ENCODE measurements at regions not wholly inside any gene's neighbourhood (a gene's known extent, or its start where the extent isn't known, plus 50 kb on each side); places are given as distances from the start of the nearest gene placed in this dataset.

GRCh38 chr2:43107679-43108078, 118.7 kb downstream of the ZFP36L2 start:
- H3K4me1 Mint-ChIP-seq: peaks cover 12% of the 10 kb centered on the region
- H3K27me3 Mint-ChIP-seq: no peaks in the 10 kb centered on the region
- DNase-seq: no peak
- H3K9me3 Mint-ChIP-seq: peaks cover 4% of the 10 kb centered on the region
- no peak overlapping the region for H3K27ac Mint-ChIP-seq
- POLR2A ChIA-PET: no interaction called here
- no peak overlapping the region for H3K4me3 Mint-ChIP-seq
- ATAC-seq (ENCODE audit: low read depth): no peak
- H3K36me3 Mint-ChIP-seq: peaks cover 25% of the 10 kb centered on the region

GRCh38 chr2:43106559-43107527, 119.6 kb downstream of the ZFP36L2 start:
- no peak for ATAC-seq (ENCODE audit: low read depth)
- Mint-ChIP-seq H3K27me3 (no peaks in the 10 kb centered on the region), H3K9me3 (peaks cover 4% of the 10 kb centered on the region), H3K27ac (no peak overlapping the region), H3K36me3 (peaks cover 25% of the 10 kb centered on the region), H3K4me1 (peaks cover 12% of the 10 kb centered on the region), H3K4me3 (no peak overlapping the region)
- DNase-seq: no peak
- POLR2A ChIA-PET: no interaction called here

GRCh38 chr2:43105586-43106558, 120.5 kb downstream of the ZFP36L2 start:
- POLR2A ChIA-PET: no interaction called here
- peaks cover 12% of the 10 kb centered on the region for H3K4me1 Mint-ChIP-seq
- H3K9me3 Mint-ChIP-seq: peaks cover 4% of the 10 kb centered on the region
- no peaks in the 10 kb centered on the region for H3K27me3 Mint-ChIP-seq
- peaks cover 25% of the 10 kb centered on the region for H3K36me3 Mint-ChIP-seq
- no peak overlapping the region for H3K27ac Mint-ChIP-seq
- DNase-seq: no peak
- no peak for ATAC-seq (ENCODE audit: low read depth)
- no peak overlapping the region for H3K4me3 Mint-ChIP-seq

- H3K9me3 Mint-ChIP-seq: peaks cover 4% of the 10 kb centered on the region
- H3K27me3 Mint-ChIP-seq: no peaks in the 10 kb centered on the region
- DNase-seq (no peak), ATAC-seq (ENCODE audit: low read depth) (no peak)
- POLR2A ChIA-PET: no interaction called here
- no peak overlapping the region for H3K27ac Mint-ChIP-seq
- H3K4me1 Mint-ChIP-seq: peaks cover 12% of the 10 kb centered on the region
- peaks cover 25% of the 10 kb centered on the region for H3K36me3 Mint-ChIP-seq
- no peak overlapping the region for H3K4me3 Mint-ChIP-seq
These were observed 121.6 kb downstream of the ZFP36L2 start for GRCh38 chr2:43104763-43105162.

- no peak overlapping the region for H3K4me3 Mint-ChIP-seq
- POLR2A ChIA-PET: no interaction called here
- DNase-seq (no peak), ATAC-seq (ENCODE audit: low read depth) (no peak)
- no peak overlapping the region for H3K27ac Mint-ChIP-seq
- H3K27me3 Mint-ChIP-seq: no peaks in the 10 kb centered on the region
- peaks cover 4% of the 10 kb centered on the region for H3K9me3 Mint-ChIP-seq
- peaks cover 25% of the 10 kb centered on the region for H3K36me3 Mint-ChIP-seq
- H3K4me1 Mint-ChIP-seq: peaks cover 10% of the 10 kb centered on the region
These were observed 122.3 kb downstream of the ZFP36L2 start for GRCh38 chr2:43104106-43104505.

GRCh38 chr2:43103093-43103404, 123.4 kb downstream of the ZFP36L2 start:
- no peaks in the 10 kb centered on the region for H3K27me3 Mint-ChIP-seq

GRCh38 chr2:43102366-43103092, 123.9 kb downstream of the ZFP36L2 start:
- H3K4me3 Mint-ChIP-seq: no peak overlapping the region
- H3K9me3 Mint-ChIP-seq: peaks cover 4% of the 10 kb centered on the region
- POLR2A ChIA-PET: no interaction called here
- H3K27me3 Mint-ChIP-seq: no peaks in the 10 kb centered on the region
- DNase-seq (no peak), ATAC-seq (ENCODE audit: low read depth) (no peak)
- peaks cover 10% of the 10 kb centered on the region for H3K4me1 Mint-ChIP-seq
- no peak overlapping the region for H3K27ac Mint-ChIP-seq
- peaks cover 28% of the 10 kb centered on the region for H3K36me3 Mint-ChIP-seq

More at GRCh38 chr2:43103093-43103404, 123.4 kb downstream of the ZFP36L2 start:
- Mint-ChIP-seq H3K4me3 (no peak overlapping the region), H3K36me3 (peaks cover 25% of the 10 kb centered on the region), H3K9me3 (peaks cover 4% of the 10 kb centered on the region), H3K27ac (no peak overlapping the region), H3K4me1 (peaks cover 10% of the 10 kb centered on the region)
- no peak for DNase-seq
- ATAC-seq (ENCODE audit: low read depth): no peak
- POLR2A ChIA-PET: no interaction called here

- H3K4me3 Mint-ChIP-seq: no peak overlapping the region
- H3K4me1 Mint-ChIP-seq: peaks cover 9% of the 10 kb centered on the region
- H3K9me3 Mint-ChIP-seq: peaks cover 6% of the 10 kb centered on the region
- ATAC-seq (ENCODE audit: low read depth): no peak
- H3K27ac Mint-ChIP-seq: no peak overlapping the region
- H3K36me3 Mint-ChIP-seq: peaks cover 30% of the 10 kb centered on the region
- H3K27me3 Mint-ChIP-seq: no peaks in the 10 kb centered on the region
- DNase-seq: no peak
- POLR2A ChIA-PET: no interaction called here
These were observed 124.7 kb downstream of the ZFP36L2 start for GRCh38 chr2:43101751-43102150.

- peaks cover 5% of the 10 kb centered on the region for H3K4me1 Mint-ChIP-seq
- H3K27me3 Mint-ChIP-seq: no peaks in the 10 kb centered on the region
- no peak for ATAC-seq (ENCODE audit: low read depth)
- H3K9me3 Mint-ChIP-seq: peaks cover 6% of the 10 kb centered on the region
- DNase-seq: no peak
- H3K4me3 Mint-ChIP-seq: no peak overlapping the region
- POLR2A ChIA-PET: no interaction called here
- no peak overlapping the region for H3K27ac Mint-ChIP-seq
- H3K36me3 Mint-ChIP-seq: peaks cover 30% of the 10 kb centered on the region
These were observed 125.3 kb downstream of the ZFP36L2 start for GRCh38 chr2:43100883-43101662.

GRCh38 chr2:43100362-43100882, 126.0 kb downstream of the ZFP36L2 start:
- Mint-ChIP-seq H3K4me1 (no peaks in the 10 kb centered on the region), H3K27ac (no peak overlapping the region), H3K4me3 (no peak overlapping the region), H3K27me3 (no peaks in the 10 kb centered on the region), H3K9me3 (peaks cover 6% of the 10 kb centered on the region), H3K36me3 (peaks cover 27% of the 10 kb centered on the region)
- DNase-seq: no peak
- ATAC-seq (ENCODE audit: low read depth): no peak
- POLR2A ChIA-PET: no interaction called here

GRCh38 chr2:43099797-43100196, 126.6 kb downstream of the ZFP36L2 start:
- Mint-ChIP-seq H3K9me3 (peaks cover 6% of the 10 kb centered on the region), H3K36me3 (peaks cover 25% of the 10 kb centered on the region), H3K27me3 (no peaks in the 10 kb centered on the region), H3K4me3 (no peak overlapping the region), H3K4me1 (no peaks in the 10 kb centered on the region), H3K27ac (no peak overlapping the region)
- POLR2A ChIA-PET: no interaction called here
- ATAC-seq (ENCODE audit: low read depth) (no peak), DNase-seq (no peak)

GRCh38 chr2:43098539-43098938, 127.9 kb downstream of the ZFP36L2 start:
- ATAC-seq (ENCODE audit: low read depth) (no peak), DNase-seq (no peak)
- Mint-ChIP-seq H3K4me1 (no peaks in the 10 kb centered on the region), H3K36me3 (peaks cover 19% of the 10 kb centered on the region), H3K27ac (no peak overlapping the region), H3K9me3 (peaks cover 2% of the 10 kb centered on the region), H3K4me3 (no peak overlapping the region), H3K27me3 (no peaks in the 10 kb centered on the region)
- POLR2A ChIA-PET: no interaction called here

Data from activated naive CD8-positive, alpha-beta T cell treated with anti-CD3 and anti-CD28 coated beads, Interleukin-2, amount 10 ng/mL, durations not matched to agents 7 days and 5 days (primary cell).